Adipocyte (in vitro differentiated cells): ENCODE measurements at regions not wholly inside any gene's neighbourhood (a gene's known extent, or its start where the extent isn't known, plus 50 kb on each side); places are given as distances from the start of the nearest gene placed in this dataset.
"Not testable (repeated sequence)": the region's sequence is repeated elsewhere in the genome, so short reads cannot be mapped to it uniquely, and the experiment has no call there.

Source experiments
- DNase-seq: peaks from one replicate; pipeline ENCODE4 v3.0.0-alpha.2; 2015; ENCODE audit warnings: low read depth
- H3K27me3 ChIP-seq: replicated peaks from 2 replicates; pipeline ENCODE4 v1.7.0; 2013; ENCODE audit warnings: mild to moderate bottlenecking, low read length, moderate library complexity; ENCODE audit not compliant: control insufficient read depth, insufficient read depth
- H3K36me3 ChIP-seq: 2 replicates; pipeline ENCODE4 v1.7.0; 2013; ENCODE audit warnings: low read length, mild to moderate bottlenecking, moderate library complexity; ENCODE audit not compliant: control insufficient read depth, insufficient read depth, severe bottlenecking
- H3K4me1 ChIP-seq: 2 replicates; pipeline ENCODE4 v1.7.0; 2013; ENCODE audit warnings: mild to moderate bottlenecking, low read length, moderate library complexity; ENCODE audit not compliant: control insufficient read depth, insufficient read depth
- H3K4me3 ChIP-seq: 2 replicates; pipeline ENCODE4 v1.7.0; 2013; ENCODE audit warnings: mild to moderate bottlenecking, low read length, moderate library complexity
- H3K9ac ChIP-seq: 2 replicates; pipeline ENCODE4 v1.7.0; 2013; ENCODE audit warnings: mild to moderate bottlenecking, low read length, moderate library complexity
- H3K9me3 ChIP-seq: 2 replicates; pipeline ENCODE4 v1.7.0; 2013; ENCODE audit warnings: mild to moderate bottlenecking, low read length, moderate library complexity; ENCODE audit not compliant: control insufficient read depth

DNA sequence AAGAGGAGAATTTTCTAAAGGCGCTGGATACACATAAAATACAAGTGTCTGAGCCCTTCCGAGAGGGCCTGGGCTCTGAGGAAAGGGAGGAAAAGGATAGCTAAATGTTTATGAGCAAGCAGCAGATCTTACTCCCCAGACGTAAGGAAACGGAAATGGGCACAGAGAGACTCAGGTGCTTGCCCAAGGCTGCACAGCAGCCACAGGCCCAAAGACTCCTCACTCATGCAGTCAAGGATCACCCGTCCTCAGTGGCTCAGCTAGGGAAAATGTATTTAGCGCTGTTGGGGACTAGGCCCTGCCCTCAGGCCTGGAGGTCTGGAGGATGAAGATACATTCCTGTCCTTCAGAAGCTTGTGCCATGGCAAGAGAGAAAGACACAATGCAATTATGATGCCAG lies 107.2 kb upstream of the SYT13 start:
- peaks cover 1% of the 10 kb centered on the region for H3K4me1 ChIP-seq
- no peak for DNase-seq
- no peak overlapping the region for H3K4me3 ChIP-seq
- H3K9me3 ChIP-seq, result no peaks in the 10 kb centered on the region
- H3K9ac ChIP-seq, result no peak overlapping the region
- H3K27me3 ChIP-seq, result peaks cover 47% of the 10 kb centered on the region
- H3K36me3 ChIP-seq, result no peaks in the 10 kb centered on the region

DNA sequence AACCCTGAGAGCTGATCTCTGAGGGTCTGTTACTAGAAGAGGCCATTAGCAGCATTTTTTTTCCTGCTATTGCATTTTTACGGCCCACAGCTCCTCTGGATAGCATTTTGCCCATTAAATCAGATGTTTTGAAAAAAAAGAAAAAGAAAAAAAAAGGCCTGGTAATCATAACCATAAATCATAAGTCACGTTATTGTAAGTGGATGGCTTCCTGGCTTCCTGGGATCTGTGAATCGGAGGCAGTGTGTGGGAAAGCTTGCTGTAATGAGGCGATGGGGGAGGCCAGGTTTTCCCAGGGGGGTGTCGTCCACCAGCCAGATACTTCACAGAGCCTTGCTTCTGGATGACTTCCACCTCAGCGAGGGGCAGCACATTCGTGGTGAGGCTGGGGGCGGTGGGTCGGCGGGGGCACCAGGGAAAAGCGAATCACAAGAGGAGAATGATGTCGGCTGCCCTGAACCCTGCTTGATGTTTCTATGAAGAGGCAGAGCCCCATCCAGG lies 106.5 kb upstream of the SYT13 start:
- Histone ChIP-seq H3K4me1 (peaks cover 4% of the 10 kb centered on the region), H3K9ac (no peak overlapping the region), H3K9me3 (no peaks in the 10 kb centered on the region), H3K36me3 (no peaks in the 10 kb centered on the region), H3K27me3 (peaks cover 49% of the 10 kb centered on the region), H3K4me3 (no peak overlapping the region)
- DNase-seq, result no peak

DNA sequence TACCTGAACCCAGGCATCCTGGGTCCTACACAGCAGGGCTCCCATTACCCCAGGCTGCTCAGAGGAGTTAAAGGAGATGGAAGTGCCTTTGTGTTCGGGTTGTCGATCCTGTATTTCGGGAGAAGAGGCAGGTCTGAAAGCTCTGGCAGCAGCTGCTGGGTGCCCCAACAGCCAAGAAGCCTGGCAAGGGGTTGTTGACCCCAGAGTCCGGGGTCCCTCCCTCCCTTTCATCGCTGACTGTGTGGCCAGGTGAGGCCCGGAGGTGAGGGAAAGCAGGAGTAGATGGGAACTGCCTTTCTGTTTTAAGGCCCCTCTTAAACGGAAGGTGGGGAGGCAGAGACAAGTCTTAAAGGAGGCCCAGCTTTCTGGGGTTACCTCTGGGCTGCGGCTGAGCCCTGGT lies 106.0 kb upstream of the SYT13 start:
- no peaks in the 10 kb centered on the region for H3K36me3 ChIP-seq
- H3K4me3 ChIP-seq, result no peak overlapping the region
- H3K27me3 ChIP-seq, result peaks cover 54% of the 10 kb centered on the region
- peaks cover 4% of the 10 kb centered on the region for H3K4me1 ChIP-seq
- no peak overlapping the region for H3K9ac ChIP-seq
- H3K9me3 ChIP-seq, result no peaks in the 10 kb centered on the region
- DNase-seq, result no peak

DNA sequence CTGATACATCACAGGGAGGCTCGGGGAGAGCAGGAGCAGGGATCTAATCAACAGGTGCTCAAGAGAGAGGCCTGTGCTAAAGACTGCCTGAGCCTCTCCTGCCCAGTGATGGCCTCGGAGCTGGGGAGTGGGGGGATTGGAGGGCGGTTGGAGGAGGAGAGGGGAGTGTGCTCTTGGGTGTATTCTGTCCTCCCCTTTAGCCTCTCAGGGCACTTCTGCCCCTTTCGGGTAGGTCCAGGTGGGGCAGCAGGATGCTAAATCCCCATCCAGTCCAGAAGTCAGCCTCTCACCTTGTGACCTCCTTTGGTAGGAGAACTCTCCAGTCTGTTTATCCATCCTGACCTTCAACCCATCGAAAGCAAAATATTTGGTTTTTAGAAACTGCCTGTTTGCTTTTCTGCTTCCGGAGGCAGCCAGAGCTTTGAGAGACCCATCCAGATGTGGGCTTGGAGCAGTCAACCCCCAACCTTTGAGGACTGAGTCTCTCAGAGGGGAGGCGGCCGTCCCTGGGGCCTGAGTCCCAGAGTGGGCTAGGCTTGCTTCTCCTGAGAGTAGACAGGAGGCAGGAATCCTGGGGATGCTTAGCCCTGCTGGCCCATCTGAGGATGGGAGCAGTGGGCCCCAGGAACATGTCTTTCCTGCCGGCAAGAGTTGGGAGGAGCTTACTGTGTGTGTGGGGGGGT lies 105.2 kb upstream of the SYT13 start:
- H3K4me1 ChIP-seq, result peaks cover 4% of the 10 kb centered on the region
- H3K4me3 ChIP-seq, result no peak overlapping the region
- DNase-seq, result no peak
- no peaks in the 10 kb centered on the region for H3K9me3 ChIP-seq
- H3K36me3 ChIP-seq, result no peaks in the 10 kb centered on the region
- no peak overlapping the region for H3K9ac ChIP-seq
- H3K27me3 ChIP-seq, result peaks cover 53% of the 10 kb centered on the region

DNA sequence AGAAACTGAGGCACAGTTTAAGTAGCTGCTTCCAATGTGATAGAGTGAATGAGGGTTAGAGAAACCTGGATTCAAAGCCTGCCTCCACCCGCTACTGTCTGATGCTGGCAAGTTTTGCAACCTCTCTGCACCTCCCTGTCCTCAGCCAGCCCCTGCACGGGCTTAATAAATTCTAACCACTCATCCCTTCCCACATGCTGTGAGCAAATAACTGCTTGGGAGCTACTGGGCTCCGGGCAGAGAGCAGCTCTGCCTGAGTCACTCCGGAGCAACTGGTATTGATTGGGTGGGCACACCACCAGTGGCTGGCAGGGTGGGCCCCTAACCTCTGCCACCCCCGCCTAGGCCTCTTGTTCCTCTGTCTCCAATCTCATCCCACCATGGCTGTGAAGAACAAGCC lies 104.3 kb upstream of the SYT13 start:
- H3K9me3 ChIP-seq, result no peaks in the 10 kb centered on the region
- peaks cover 48% of the 10 kb centered on the region for H3K27me3 ChIP-seq
- no peak overlapping the region for H3K4me3 ChIP-seq
- H3K9ac ChIP-seq, result no peak overlapping the region
- DNase-seq, result no peak
- peaks cover 4% of the 10 kb centered on the region for H3K4me1 ChIP-seq
- no peaks in the 10 kb centered on the region for H3K36me3 ChIP-seq

DNA sequence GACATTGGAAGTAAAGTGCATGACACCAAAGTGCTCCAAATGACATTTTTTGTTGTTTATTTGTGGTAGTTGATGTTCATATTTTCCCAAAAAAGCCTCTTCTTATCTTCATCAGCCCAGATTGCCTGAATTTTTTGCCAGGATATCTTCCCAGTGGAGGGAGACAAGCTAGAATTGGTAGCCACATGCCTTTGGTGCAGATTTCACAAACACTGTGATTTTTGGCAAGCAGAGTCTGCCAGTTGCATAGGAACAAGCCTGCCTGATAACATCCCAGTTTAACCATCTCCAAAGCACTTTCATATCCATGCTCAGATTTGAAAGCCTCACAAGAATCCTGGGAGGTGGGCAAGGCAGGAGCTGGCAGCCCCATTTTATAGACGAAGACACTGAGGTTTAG lies 102.3 kb upstream of the SYT13 start:
- Histone ChIP-seq H3K9me3 (no peaks in the 10 kb centered on the region), H3K27me3 (peaks cover 59% of the 10 kb centered on the region), H3K4me1 (peaks cover 6% of the 10 kb centered on the region), H3K9ac (no peak overlapping the region), H3K4me3 (no peak overlapping the region), H3K36me3 (no peaks in the 10 kb centered on the region)
- no peak for DNase-seq

DNA sequence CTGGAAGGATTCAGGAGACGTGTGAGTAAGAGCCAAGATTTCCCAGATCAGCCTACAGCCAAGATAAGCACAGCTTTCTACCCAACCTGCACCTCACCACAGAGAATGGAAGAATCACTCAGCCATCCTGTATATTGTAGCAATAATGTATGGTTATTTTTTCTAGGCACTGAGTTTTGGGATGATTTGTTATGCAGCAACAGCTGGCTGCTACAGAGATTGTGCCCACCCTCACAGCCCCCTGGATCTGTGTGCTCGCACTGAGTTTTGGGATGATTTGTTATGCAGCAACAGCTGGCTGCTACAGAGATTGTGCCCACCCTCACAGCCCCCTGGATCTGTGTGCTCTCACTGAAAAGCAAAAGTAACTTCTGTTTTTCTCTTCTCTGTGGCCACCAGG lies 101.7 kb upstream of the SYT13 start:
- not testable (repeated sequence) for H3K9ac ChIP-seq, DNase-seq, H3K36me3 ChIP-seq, H3K4me3 ChIP-seq, H3K9me3 ChIP-seq
- peaks cover 55% of the 10 kb centered on the region for H3K27me3 ChIP-seq
- peaks cover 12% of the 10 kb centered on the region for H3K4me1 ChIP-seq

DNA sequence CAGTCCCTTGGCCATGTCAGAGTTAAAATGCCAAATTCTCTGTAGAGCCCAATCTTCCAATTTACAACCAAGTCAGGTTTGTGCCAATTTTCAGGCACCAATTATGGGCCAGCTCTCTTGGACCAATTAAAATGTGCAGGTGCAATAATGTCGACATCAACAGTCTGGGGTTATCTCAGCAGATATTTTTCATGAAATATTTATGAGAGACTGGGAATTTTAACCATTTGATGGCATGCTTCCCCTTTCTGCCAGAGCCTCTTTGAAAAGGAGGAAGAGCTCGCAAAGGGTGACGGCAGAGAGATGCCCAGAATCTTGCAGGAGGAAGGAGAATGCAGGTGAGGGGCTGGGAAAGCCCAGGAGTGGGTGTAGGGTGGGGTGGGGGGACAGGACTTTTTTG lies 100.8 kb upstream of the SYT13 start:
- Histone ChIP-seq H3K4me1 (peaks cover 17% of the 10 kb centered on the region), H3K9ac (no peak overlapping the region), H3K36me3 (no peaks in the 10 kb centered on the region), H3K9me3 (no peaks in the 10 kb centered on the region), H3K27me3 (peaks cover 59% of the 10 kb centered on the region), H3K4me3 (no peak overlapping the region)
- DNase-seq, result no peak

DNA sequence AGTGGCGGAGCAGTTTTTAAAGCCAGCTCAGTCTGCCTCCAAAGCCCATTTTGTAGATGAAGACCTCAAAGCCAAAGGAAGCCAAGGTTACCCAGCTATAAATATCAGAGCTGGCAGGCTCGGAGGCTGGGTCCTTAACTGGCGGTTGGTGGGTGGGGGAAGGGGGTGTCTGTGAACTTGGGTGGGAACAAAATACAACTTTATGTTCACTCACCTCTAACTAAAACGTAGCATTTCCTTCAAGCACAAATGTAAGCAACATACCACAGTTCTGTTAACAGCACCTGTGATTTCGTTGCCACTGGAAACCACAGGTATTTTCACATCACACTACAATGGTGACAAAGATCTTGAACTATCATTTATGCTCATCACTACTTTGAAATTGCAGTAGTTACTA lies 99.7 kb upstream of the SYT13 start:
- Histone ChIP-seq H3K4me1 (peaks cover 17% of the 10 kb centered on the region), H3K27me3 (peaks cover 59% of the 10 kb centered on the region), H3K36me3 (no peaks in the 10 kb centered on the region), H3K9me3 (no peaks in the 10 kb centered on the region), H3K4me3 (no peak overlapping the region), H3K9ac (no peak overlapping the region)
- DNase-seq, result no peak

DNA sequence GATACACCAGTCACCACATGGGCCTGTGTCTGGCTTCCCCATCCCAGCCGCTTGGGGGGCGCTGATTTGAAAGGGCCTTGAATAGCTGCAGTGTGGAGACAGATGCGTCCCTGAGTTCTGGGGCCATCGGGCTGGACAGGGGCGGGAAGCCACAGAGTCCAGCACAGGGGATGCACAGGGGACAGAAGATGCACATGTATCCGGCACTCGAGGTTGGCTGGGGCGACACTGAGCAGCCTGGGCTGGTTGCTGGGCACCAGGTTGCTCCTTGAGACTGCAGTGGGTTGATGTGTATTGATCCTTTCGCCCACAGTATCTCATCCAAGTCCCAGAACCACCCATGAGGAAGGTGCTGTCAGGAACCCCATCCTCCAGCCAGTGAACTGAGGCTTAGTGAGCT lies 99.3 kb upstream of the SYT13 start:
- Histone ChIP-seq H3K4me3 (no peak overlapping the region), H3K27me3 (peaks cover 62% of the 10 kb centered on the region)

DNA sequence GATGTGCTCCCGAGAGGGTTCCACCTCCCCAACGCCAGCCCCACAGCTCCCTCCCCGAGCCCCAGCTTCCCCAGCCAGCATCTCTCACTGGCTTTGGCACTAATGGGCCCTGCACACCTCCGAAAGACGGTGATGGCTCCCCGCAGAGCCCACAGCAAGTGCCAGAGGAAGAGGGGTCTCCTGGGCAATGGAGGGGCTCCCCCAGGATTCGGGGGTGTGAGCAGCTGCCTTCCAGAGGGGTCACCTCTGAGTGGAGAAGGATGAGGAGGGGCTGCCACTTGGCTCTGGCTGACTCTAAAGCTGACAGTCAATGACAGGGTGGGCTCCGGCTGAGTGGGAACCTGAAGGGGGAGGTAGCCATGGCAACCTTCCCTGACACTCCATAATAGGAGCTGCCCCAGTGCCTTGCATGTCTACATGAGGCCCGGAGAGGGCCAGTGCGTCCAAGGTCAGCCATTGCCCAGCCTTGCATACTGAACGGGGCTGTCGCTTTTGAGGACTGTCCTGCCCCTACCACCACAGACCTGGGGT lies 98.6 kb upstream of the SYT13 start:
- Histone ChIP-seq H3K4me3 (no peak overlapping the region), H3K4me1 (peaks cover 17% of the 10 kb centered on the region), H3K9me3 (no peaks in the 10 kb centered on the region), H3K36me3 (no peaks in the 10 kb centered on the region), H3K27me3 (peaks cover 68% of the 10 kb centered on the region), H3K9ac (no peak overlapping the region)
- no peak for DNase-seq

More for the DNA sequence above, 99.3 kb upstream of the SYT13 start:
- no peaks in the 10 kb centered on the region for H3K36me3 ChIP-seq
- peaks cover 17% of the 10 kb centered on the region for H3K4me1 ChIP-seq
- H3K9me3 ChIP-seq, result no peaks in the 10 kb centered on the region
- DNase-seq, result no peak
- no peak overlapping the region for H3K9ac ChIP-seq

DNA sequence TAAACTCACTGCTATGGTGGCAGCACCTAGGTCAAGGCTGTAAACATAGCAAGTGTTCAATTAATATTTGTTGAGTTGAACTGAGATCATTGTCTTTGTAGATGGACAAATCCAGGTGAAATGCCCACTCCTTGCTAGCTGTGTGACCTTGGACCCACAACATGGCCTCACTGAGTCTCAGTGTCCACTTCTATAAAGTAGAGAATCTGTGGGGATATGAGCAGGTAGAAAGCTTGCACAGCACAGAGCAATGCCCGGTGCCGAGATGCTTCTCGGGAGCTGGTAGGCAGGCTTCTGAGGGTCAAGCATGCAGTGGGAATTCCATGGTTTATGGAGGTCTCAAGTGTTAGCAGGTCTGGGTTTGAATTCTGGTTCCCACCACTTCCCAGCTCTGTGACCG lies 97.9 kb upstream of the SYT13 start:
- Histone ChIP-seq H3K9ac (no peak overlapping the region), H3K27me3 (peaks cover 71% of the 10 kb centered on the region), H3K36me3 (no peaks in the 10 kb centered on the region), H3K4me3 (no peak overlapping the region), H3K4me1 (peaks cover 17% of the 10 kb centered on the region), H3K9me3 (no peaks in the 10 kb centered on the region)
- DNase-seq, result no peak
